ENCODE measurements at regions not wholly inside any gene's neighbourhood (a gene's known extent, or its start where the extent isn't known, plus 50 kb on each side); places are given as distances from the start of the nearest gene placed in this dataset.

DNA sequence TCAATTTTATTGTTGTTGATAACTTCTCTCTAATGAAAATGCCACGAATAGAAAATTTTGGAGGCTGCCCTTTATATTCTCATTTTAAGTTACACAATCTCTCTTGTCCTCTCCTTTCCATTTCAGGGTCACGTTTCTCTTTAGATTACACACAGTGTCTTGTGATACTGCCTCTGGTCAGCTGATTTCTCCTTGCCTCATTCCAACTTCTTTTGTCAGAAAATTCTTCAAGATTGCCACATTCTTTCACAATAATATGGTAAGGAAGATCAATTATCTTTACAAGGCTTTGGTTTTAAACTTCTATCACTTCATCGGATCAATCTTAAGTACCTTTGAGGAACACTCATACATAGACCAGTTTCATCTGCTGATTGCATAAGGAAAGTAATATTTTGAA is 370.3 kb downstream of the RFPL4B start:
- TF ChIP-seq, protein P1, sequence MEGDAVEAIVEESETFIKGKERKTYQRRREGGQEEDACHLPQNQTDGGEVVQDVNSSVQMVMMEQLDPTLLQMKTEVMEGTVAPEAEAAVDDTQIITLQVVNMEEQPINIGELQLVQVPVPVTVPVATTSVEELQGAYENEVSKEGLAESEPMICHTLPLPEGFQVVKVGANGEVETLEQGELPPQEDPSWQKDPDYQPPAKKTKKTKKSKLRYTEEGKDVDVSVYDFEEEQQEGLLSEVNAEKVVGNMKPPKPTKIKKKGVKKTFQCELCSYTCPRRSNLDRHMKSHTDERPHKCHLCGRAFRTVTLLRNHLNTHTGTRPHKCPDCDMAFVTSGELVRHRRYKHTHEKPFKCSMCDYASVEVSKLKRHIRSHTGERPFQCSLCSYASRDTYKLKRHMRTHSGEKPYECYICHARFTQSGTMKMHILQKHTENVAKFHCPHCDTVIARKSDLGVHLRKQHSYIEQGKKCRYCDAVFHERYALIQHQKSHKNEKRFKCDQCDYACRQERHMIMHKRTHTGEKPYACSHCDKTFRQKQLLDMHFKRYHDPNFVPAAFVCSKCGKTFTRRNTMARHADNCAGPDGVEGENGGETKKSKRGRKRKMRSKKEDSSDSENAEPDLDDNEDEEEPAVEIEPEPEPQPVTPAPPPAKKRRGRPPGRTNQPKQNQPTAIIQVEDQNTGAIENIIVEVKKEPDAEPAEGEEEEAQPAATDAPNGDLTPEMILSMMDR (conservative IDR thresholded peaks at IDR 0.05), result no peak
- no peak for TF ChIP-seq ZFX (IDR thresholded peaks at IDR 0.05)

Measured in C4-2B (cell line).